ENCODE measurements at regions not wholly inside any gene's neighbourhood (a gene's known extent, or its start where the extent isn't known, plus 50 kb on each side); places are given as distances from the start of the nearest gene placed in this dataset.
"Not testable (repeated sequence)": the region's sequence is repeated elsewhere in the genome, so short reads cannot be mapped to it uniquely, and the experiment has no call there.

DNA sequence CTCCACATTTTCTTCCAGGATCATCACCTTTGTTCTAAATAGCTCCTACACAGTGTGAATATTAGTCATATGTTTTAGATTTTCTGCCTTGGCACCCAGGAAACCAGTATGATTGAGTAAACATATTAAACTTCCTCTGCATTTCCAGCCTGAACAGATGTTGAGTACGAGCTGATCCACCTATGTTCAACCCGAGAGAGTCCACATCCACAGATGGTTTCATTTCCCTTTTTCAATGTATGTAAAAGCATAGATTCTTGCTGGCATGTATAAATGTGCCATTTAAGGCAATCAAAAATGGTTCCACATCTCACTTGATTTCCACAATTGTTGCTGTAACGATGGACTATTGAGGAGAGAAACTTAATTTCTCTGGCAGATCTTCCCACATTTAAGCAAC, 74.2 kb downstream of the ZNF716 start:
- H3K36me3 ChIP-seq; ATAC-seq; H3K27ac ChIP-seq; DNase-seq; H3K27me3 ChIP-seq; intact Hi-C loops (cut with DNase I); H3K4me1 ChIP-seq; H3K4me3 ChIP-seq: not testable (repeated sequence)
- peaks cover 0 to 36% of the 10 kb centered on the region in 2 donors for H3K9me3 ChIP-seq

DNA sequence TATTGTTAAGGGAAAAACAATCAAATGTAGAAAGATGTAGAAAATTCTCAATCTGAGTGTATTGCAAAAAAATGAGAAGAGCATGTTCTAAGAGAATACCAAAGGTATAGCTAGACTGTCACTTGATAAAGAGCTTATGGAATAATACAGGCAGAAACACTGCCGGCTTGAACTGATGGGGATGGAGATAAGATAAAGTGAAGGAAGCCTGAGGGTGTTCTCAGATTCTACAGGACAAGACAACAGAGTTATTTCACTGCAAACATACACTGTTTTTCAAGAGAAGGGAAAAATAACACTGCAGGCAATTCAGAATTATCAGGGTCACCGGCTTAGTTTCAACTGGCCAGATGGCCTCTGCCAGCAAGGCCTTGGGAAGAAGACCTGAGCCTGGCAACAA, 80.0 kb downstream of the ZNF716 start:
- intact Hi-C loops (cut with DNase I): no loop called here
- Histone ChIP-seq H3K4me3 (no peak overlapping the region), H3K4me1 (no peaks in the 10 kb centered on the region), H3K9me3 (peaks cover 0 to 44% of the 10 kb centered on the region in 2 donors), H3K27me3 (no peaks in the 10 kb centered on the region), H3K36me3 (no peaks in the 10 kb centered on the region), H3K27ac (no peak overlapping the region)
- no peak for ATAC-seq
- TF ChIP-seq, protein P1, sequence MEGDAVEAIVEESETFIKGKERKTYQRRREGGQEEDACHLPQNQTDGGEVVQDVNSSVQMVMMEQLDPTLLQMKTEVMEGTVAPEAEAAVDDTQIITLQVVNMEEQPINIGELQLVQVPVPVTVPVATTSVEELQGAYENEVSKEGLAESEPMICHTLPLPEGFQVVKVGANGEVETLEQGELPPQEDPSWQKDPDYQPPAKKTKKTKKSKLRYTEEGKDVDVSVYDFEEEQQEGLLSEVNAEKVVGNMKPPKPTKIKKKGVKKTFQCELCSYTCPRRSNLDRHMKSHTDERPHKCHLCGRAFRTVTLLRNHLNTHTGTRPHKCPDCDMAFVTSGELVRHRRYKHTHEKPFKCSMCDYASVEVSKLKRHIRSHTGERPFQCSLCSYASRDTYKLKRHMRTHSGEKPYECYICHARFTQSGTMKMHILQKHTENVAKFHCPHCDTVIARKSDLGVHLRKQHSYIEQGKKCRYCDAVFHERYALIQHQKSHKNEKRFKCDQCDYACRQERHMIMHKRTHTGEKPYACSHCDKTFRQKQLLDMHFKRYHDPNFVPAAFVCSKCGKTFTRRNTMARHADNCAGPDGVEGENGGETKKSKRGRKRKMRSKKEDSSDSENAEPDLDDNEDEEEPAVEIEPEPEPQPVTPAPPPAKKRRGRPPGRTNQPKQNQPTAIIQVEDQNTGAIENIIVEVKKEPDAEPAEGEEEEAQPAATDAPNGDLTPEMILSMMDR (IDR thresholded peaks at IDR 0.05): no peak
- no peak for DNase-seq

GRCh38 chr7:57540634-57541033, 90.7 kb downstream of the ZNF716 start:
- ATAC-seq; intact Hi-C loops (cut with DNase I); DNase-seq; H3K4me3 ChIP-seq; H3K27ac ChIP-seq; H3K27me3 ChIP-seq; H3K4me1 ChIP-seq; H3K36me3 ChIP-seq: not testable (repeated sequence)
- peaks cover 0 to 26% of the 10 kb centered on the region in 2 donors for H3K9me3 ChIP-seq

- DNase-seq; H3K4me3 ChIP-seq; H3K4me1 ChIP-seq; H3K36me3 ChIP-seq; H3K27ac ChIP-seq; intact Hi-C loops (cut with DNase I); ATAC-seq; H3K27me3 ChIP-seq: not testable (repeated sequence)
- H3K9me3 ChIP-seq: peaks cover 0 to 22% of the 10 kb centered on the region in 2 donors
Measured at GRCh38 chr7:57542331-57542730, 92.4 kb downstream of the ZNF716 start.

DNA sequence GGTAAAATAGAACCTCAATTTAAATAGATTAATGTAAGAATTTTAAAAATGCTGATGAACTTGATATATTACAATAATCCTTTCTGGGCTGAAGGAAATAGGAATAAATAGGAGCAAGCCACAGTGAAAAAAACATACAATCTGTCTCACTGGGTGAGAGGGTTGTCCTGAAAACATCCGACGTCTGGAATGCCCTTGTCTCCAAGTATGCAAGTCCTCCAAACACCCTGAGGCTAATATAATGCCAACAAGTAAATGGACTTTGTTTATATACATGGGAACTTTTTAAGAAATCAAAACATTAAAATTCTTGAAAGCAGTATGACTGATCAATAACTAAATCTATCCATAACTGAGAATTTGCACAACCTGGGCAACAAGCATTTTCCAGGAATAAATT, 97.4 kb downstream of the ZNF716 start:
- DNase-seq; H3K4me3 ChIP-seq; H3K27ac ChIP-seq; ATAC-seq; H3K36me3 ChIP-seq; H3K27me3 ChIP-seq; H3K4me1 ChIP-seq; H3K9me3 ChIP-seq; intact Hi-C loops (cut with DNase I): not testable (repeated sequence)

- H3K4me3 ChIP-seq; ATAC-seq; H3K36me3 ChIP-seq; H3K27me3 ChIP-seq; intact Hi-C loops (cut with DNase I); DNase-seq; H3K27ac ChIP-seq; H3K4me1 ChIP-seq: not testable (repeated sequence)
- peaks cover 0 to 12% of the 10 kb centered on the region in 2 donors for H3K9me3 ChIP-seq
Measured at GRCh38 chr7:57549961-57550360, 100.0 kb downstream of the ZNF716 start.

- not testable (repeated sequence) for DNase-seq
Measured at GRCh38 chr7:57555687-57556086, 105.7 kb downstream of the ZNF716 start.

DNA sequence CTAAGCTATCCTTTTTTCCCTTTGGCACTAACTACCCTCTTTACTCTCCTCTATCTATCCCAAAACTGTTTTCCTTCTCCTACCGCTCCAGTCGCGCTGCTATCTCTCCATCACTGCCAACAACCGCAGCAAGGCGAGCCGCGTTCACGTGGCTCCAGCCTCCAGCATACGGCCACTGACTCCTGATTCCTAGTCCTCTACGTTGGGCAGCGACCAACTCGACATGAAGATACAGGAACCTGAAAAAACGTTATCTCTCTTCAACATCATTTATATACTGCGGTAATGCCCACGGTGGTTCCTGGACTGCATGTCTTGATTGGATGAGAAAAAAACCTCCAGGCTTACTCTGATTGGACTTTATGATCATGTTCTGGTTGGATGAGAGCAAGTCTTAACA, 129.5 kb downstream of the ZNF716 start:
- Histone ChIP-seq H3K4me1 (no peaks in the 10 kb centered on the region), H3K27ac (no peak overlapping the region), H3K27me3 (no peaks in the 10 kb centered on the region), H3K9me3 (peaks cover 0 to 57% of the 10 kb centered on the region in 2 donors), H3K4me3 (no peak overlapping the region), H3K36me3 (no peaks in the 10 kb centered on the region)
- no peak for ATAC-seq
- TF ChIP-seq, protein P1 (IDR thresholded peaks at IDR 0.05): no peak
- intact Hi-C loops (cut with DNase I): no loop called here
- no peak for DNase-seq

More at GRCh38 chr7:57555687-57556086, 105.7 kb downstream of the ZNF716 start:
- H3K27ac ChIP-seq; H3K36me3 ChIP-seq; H3K27me3 ChIP-seq; H3K4me1 ChIP-seq; ATAC-seq; H3K4me3 ChIP-seq; intact Hi-C loops (cut with DNase I): not testable (repeated sequence)
- peaks cover 0 to 27% of the 10 kb centered on the region in 2 donors for H3K9me3 ChIP-seq

All from left lung (tissue), 4 donors.